NOMO-1 treated with dmso at 0.1 percent for 144 hours (cell line): ENCODE measurements at regions not wholly inside any gene's neighbourhood (a gene's known extent, or its start where the extent isn't known, plus 50 kb on each side); places are given as distances from the start of the nearest gene placed in this dataset.
"Not testable (repeated sequence)": the region's sequence is repeated elsewhere in the genome, so short reads cannot be mapped to it uniquely, and the experiment has no call there.

Source experiments
- DNase-seq: peaks from one replicate; lab custom pipeline; 2025; ENCODE audit not compliant: unreplicated experiment; lab: John Stamatoyannopoulos, UW

- DNase-seq, result no peak
Observed at GRCh38 chr4:107392951-107393350, 327.1 kb downstream of the PAPSS1 start.

GRCh38 chr4:107392380-107392779, 327.7 kb downstream of the PAPSS1 start:
- no peak for DNase-seq

- no peak for DNase-seq
Observed at GRCh38 chr4:107391630-107392028, 328.4 kb downstream of the PAPSS1 start.

GRCh38 chr4:107391009-107391629, 328.9 kb downstream of the PAPSS1 start:
- no peak for DNase-seq

- DNase-seq, result no peak
Observed at GRCh38 chr4:107389965-107390364, 330.1 kb downstream of the PAPSS1 start.

- DNase-seq, result no peak
Observed at GRCh38 chr4:107388736-107389274, 331.2 kb downstream of the PAPSS1 start.

- DNase-seq, result no peak
Observed at GRCh38 chr4:107380836-107381438, 339.1 kb downstream of the PAPSS1 start.

GRCh38 chr4:107380190-107380589, 339.8 kb downstream of the PAPSS1 start:
- no peak for DNase-seq

- no peak for DNase-seq
Observed at GRCh38 chr4:107379054-107379869, 340.8 kb downstream of the PAPSS1 start.

GRCh38 chr4:107376293-107376692, 340.2 kb upstream of the DKK2 start:
- no peak for DNase-seq

GRCh38 chr4:107366900-107367299, 330.8 kb upstream of the DKK2 start:
- no peak for DNase-seq

GRCh38 chr4:107366016-107366735, 330.1 kb upstream of the DKK2 start:
- no peak for DNase-seq

- no peak for DNase-seq
Observed at GRCh38 chr4:107363125-107363524, 327.0 kb upstream of the DKK2 start.

GRCh38 chr4:107359208-107359607, 323.1 kb upstream of the DKK2 start:
- no peak for DNase-seq

- DNase-seq, result not testable (repeated sequence)
Observed at GRCh38 chr4:107354304-107354703, 318.2 kb upstream of the DKK2 start.

- no peak for DNase-seq
Observed at GRCh38 chr4:107351196-107351595, 315.1 kb upstream of the DKK2 start.

- no peak for DNase-seq
Observed at GRCh38 chr4:107349732-107350131, 313.6 kb upstream of the DKK2 start.

- DNase-seq, result no peak
Observed at GRCh38 chr4:107349266-107349665, 313.2 kb upstream of the DKK2 start.

- DNase-seq, result no peak
Observed at GRCh38 chr4:107348188-107349050, 312.3 kb upstream of the DKK2 start.

GRCh38 chr4:107333518-107333917, 297.4 kb upstream of the DKK2 start:
- DNase-seq, result no peak
